WTC11 (cell line): ENCODE measurements at regions not wholly inside any gene's neighbourhood (a gene's known extent, or its start where the extent isn't known, plus 50 kb on each side); places are given as distances from the start of the nearest gene placed in this dataset.

Source experiments
- ATAC-seq: fragments of 200-7000 bp; cut with Tn5 transposase; 2 replicates; pipeline ENCODE4 v1.10.0; 2021; ENCODE audit warnings: mild to moderate bottlenecking, moderate library complexity
- CTCF ChIA-PET: fragments of 300-600 bp; sonication (Branson Sonifier 250); formaldehyde crosslinking; loops from one replicate; lab custom pipeline; 2021; ENCODE audit warnings: antibody characterized with exemption; lab: Charles Lee
- POLR2A ChIA-PET: fragments of 350-600 bp; sonication (Branson Sonifier 250); formaldehyde crosslinking; loops from one replicate; lab custom pipeline; 2021; ENCODE audit warnings: antibody characterized with exemption; lab: Charles Lee
- DNase-seq: peaks from one replicate; pipeline ENCODE4 v3.0.0; 2021; ENCODE audit warnings: low spot score
- H3K27ac Mint-ChIP-seq: 2 replicates; pipeline ENCODE4 v1.8.0; 2021; ENCODE audit warnings: mixed read lengths
- H3K27me3 Mint-ChIP-seq: 2 replicates; pipeline ENCODE4 v1.8.0; 2021; ENCODE audit warnings: low read depth, mild to moderate bottlenecking, moderate library complexity, mixed read lengths
- H3K36me3 Mint-ChIP-seq: 2 replicates; pipeline ENCODE4 v1.8.0; 2021; ENCODE audit warnings: mixed read lengths
- H3K4me1 Mint-ChIP-seq: 2 replicates; pipeline ENCODE4 v1.8.0; 2022; ENCODE audit warnings: mixed read lengths
- H3K4me3 Mint-ChIP-seq: 2 replicates; pipeline ENCODE4 v1.8.0; 2021; ENCODE audit warnings: mild to moderate bottlenecking, moderate library complexity, mixed read lengths
- H3K9me3 Mint-ChIP-seq: 2 replicates; pipeline ENCODE4 v1.8.0; 2021; ENCODE audit warnings: mixed read lengths
- ATF1 ChIP-seq: sonication (generic); formaldehyde crosslinking; IDR thresholded peaks from 2 replicates; pipeline ENCODE4 v1.8.1; 2023; ENCODE audit warnings: mild to moderate bottlenecking, moderate library complexity, missing genetic modification reagents
- CREM ChIP-seq: sonication (generic); formaldehyde crosslinking; IDR thresholded peaks from 2 replicates; pipeline ENCODE4 v1.8.1; 2022; ENCODE audit warnings: mild to moderate bottlenecking, missing genetic modification reagents, moderate library complexity
- FOXJ3 ChIP-seq: sonication (generic); formaldehyde crosslinking; IDR thresholded peaks from 2 replicates; pipeline ENCODE4 v1.9.0; 2021; ENCODE audit warnings: missing genetic modification reagents, mild to moderate bottlenecking, borderline replicate concordance
- FOXK1 ChIP-seq: sonication (generic); formaldehyde crosslinking; IDR thresholded peaks from 2 replicates; pipeline ENCODE4 v1.8.0; 2022; ENCODE audit warnings: mild to moderate bottlenecking, moderate library complexity, missing genetic modification reagents
- GABPB1 ChIP-seq: sonication (generic); formaldehyde crosslinking; IDR thresholded peaks from 2 replicates; pipeline ENCODE4 v1.8.1; 2023; ENCODE audit warnings: mild to moderate bottlenecking, missing genetic modification reagents
- HMGA2 ChIP-seq: fragments of 250-450 bp; sonication (Bioruptor Pico); IDR thresholded peaks from 2 replicates; pipeline ENCODE4 v1.4.0; 2021; ENCODE audit warnings: mild to moderate bottlenecking, moderate library complexity
- JUN ChIP-seq: sonication (generic); formaldehyde crosslinking; IDR thresholded peaks from 2 replicates; pipeline ENCODE4 v1.8.0; 2023; ENCODE audit warnings: mild to moderate bottlenecking, missing genetic modification reagents
- MXD4 ChIP-seq: fragments of 250-450 bp; sonication (Bioruptor Pico); IDR thresholded peaks from 2 replicates; pipeline ENCODE4 v1.8.0; 2021; ENCODE audit warnings: mild to moderate bottlenecking, moderate library complexity, borderline replicate concordance
- NFATC4 ChIP-seq: fragments of 250-450 bp; sonication (Bioruptor Pico); IDR thresholded peaks from 2 replicates; pipeline ENCODE4 v1.9.0; 2021; ENCODE audit warnings: mild to moderate bottlenecking
- NFYB ChIP-seq: sonication (generic); formaldehyde crosslinking; conservative IDR thresholded peaks from 2 replicates; pipeline ENCODE4 v1.8.0; 2022; ENCODE audit warnings: low read depth, missing genetic modification reagents
- RELA ChIP-seq: sonication (generic); formaldehyde crosslinking; IDR thresholded peaks from 2 replicates; pipeline ENCODE4 v1.8.1; 2022; ENCODE audit warnings: missing genetic modification reagents, mild to moderate bottlenecking, borderline replicate concordance
- SMAD3 ChIP-seq: sonication (generic); formaldehyde crosslinking; IDR thresholded peaks from 2 replicates; pipeline ENCODE4 v1.8.0; 2022; ENCODE audit warnings: missing genetic modification reagents, mild to moderate bottlenecking, borderline replicate concordance
- ZNF138 ChIP-seq: sonication (generic); formaldehyde crosslinking; conservative IDR thresholded peaks from 2 replicates; pipeline ENCODE4 v1.8.1; 2022; ENCODE audit warnings: mild to moderate bottlenecking, moderate library complexity, missing genetic modification reagents
- ZNF317 ChIP-seq: sonication (generic); formaldehyde crosslinking; IDR thresholded peaks from 2 replicates; pipeline ENCODE4 v1.8.1; 2023; ENCODE audit warnings: low read depth, mild to moderate bottlenecking, moderate library complexity, missing genetic modification reagents, borderline replicate concordance
- TF ChIP-seq, protein P1 (sequence below): sonication (generic); formaldehyde crosslinking; IDR thresholded peaks from 2 replicates; pipeline ENCODE4 v1.8.1; 2023; ENCODE audit warnings: mild to moderate bottlenecking, missing genetic modification reagents
- TF ChIP-seq, protein P2 (sequence below): fragments of 250-450 bp; sonication (Bioruptor Pico); IDR thresholded peaks from 2 replicates; pipeline ENCODE4 v1.9.0; 2021; ENCODE audit warnings: moderate library complexity, mild to moderate bottlenecking, inconsistent platforms, borderline replicate concordance
- TF ChIP-seq, protein P3 (sequence below): fragments of 200-600 bp; IDR thresholded peaks from 2 replicates; pipeline ENCODE4 v1.8.0; 2022; ENCODE audit warnings: antibody characterized with exemption
- TF ChIP-seq, protein P4 (sequence below): sonication (generic); formaldehyde crosslinking; IDR thresholded peaks from 2 replicates; pipeline ENCODE4 v1.8.0; 2022; ENCODE audit warnings: mild to moderate bottlenecking, missing genetic modification reagents
- TF ChIP-seq, protein P5 (sequence below): fragments of 250-450 bp; sonication (Bioruptor Pico); IDR thresholded peaks from 2 replicates; pipeline ENCODE4 v2.1.2; 2022; ENCODE audit warnings: mild to moderate bottlenecking, moderate library complexity
- TF ChIP-seq, protein P6 (sequence below): fragments of 250-450 bp; sonication (Bioruptor Pico); IDR thresholded peaks from 2 replicates; pipeline ENCODE4 v1.9.0; 2021; ENCODE audit warnings: mild to moderate bottlenecking, borderline replicate concordance

DNA sequence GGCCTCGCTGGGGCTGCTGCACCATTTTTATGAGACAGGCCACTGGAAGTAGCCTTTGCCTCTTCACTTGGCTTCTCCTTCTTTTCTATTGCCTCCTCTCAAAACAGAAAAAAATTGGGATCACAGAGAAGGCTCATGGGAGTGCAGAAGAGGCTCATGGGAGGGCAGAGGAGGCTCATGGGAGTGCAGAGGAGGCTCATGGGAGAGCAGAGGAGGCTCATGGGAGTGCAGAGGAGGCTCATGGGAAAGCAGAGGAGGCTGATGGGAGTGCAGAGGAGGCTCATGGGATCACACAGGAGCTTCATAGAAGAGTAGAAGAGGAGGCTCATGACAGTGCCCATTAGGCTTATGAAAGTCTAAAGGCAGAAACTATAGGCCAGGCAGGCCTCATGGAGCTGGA, 211.2 kb downstream of the IRF8 start:
- POLR2A ChIA-PET, result no interaction called here
- H3K27ac Mint-ChIP-seq, result no peak overlapping the region
- no peaks in the 10 kb centered on the region; the same call in 1 of the 2 replicates for H3K27me3 Mint-ChIP-seq
- no peak for TF ChIP-seq GABPB1
- no peak for TF ChIP-seq FOXK1 (CRISPR knock-in tag)
- TF ChIP-seq RELA (CRISPR knock-in tag), result no peak
- TF ChIP-seq ZNF317, result no peak
- TF ChIP-seq NFATC4 (CRISPR knock-in tag), result no peak
- no peak for TF ChIP-seq ZNF138
- TF ChIP-seq HMGA2 (CRISPR knock-in tag), result no peak
- TF ChIP-seq, protein P1, sequence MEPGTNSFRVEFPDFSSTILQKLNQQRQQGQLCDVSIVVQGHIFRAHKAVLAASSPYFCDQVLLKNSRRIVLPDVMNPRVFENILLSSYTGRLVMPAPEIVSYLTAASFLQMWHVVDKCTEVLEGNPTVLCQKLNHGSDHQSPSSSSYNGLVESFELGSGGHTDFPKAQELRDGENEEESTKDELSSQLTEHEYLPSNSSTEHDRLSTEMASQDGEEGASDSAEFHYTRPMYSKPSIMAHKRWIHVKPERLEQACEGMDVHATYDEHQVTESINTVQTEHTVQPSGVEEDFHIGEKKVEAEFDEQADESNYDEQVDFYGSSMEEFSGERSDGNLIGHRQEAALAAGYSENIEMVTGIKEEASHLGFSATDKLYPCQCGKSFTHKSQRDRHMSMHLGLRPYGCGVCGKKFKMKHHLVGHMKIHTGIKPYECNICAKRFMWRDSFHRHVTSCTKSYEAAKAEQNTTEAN (CRISPR knock-in tag), result no peak
- no peak for TF ChIP-seq CREM (CRISPR knock-in tag)
- TF ChIP-seq SMAD3 (CRISPR knock-in tag), result no peak
- TF ChIP-seq, protein P2, sequence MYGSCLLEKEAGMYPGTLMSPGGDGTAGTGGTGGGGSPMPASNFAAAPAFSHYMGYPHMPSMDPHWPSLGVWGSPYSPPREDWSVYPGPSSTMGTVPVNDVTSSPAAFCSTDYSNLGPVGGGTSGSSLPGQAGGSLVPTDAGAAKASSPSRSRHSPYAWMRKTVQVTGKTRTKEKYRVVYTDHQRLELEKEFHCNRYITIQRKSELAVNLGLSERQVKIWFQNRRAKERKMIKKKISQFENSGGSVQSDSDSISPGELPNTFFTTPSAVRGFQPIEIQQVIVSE (CRISPR knock-in tag), result no peak
- TF ChIP-seq MXD4 (CRISPR knock-in tag), result no peak
- TF ChIP-seq, protein P3, sequence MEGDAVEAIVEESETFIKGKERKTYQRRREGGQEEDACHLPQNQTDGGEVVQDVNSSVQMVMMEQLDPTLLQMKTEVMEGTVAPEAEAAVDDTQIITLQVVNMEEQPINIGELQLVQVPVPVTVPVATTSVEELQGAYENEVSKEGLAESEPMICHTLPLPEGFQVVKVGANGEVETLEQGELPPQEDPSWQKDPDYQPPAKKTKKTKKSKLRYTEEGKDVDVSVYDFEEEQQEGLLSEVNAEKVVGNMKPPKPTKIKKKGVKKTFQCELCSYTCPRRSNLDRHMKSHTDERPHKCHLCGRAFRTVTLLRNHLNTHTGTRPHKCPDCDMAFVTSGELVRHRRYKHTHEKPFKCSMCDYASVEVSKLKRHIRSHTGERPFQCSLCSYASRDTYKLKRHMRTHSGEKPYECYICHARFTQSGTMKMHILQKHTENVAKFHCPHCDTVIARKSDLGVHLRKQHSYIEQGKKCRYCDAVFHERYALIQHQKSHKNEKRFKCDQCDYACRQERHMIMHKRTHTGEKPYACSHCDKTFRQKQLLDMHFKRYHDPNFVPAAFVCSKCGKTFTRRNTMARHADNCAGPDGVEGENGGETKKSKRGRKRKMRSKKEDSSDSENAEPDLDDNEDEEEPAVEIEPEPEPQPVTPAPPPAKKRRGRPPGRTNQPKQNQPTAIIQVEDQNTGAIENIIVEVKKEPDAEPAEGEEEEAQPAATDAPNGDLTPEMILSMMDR, result no peak
- TF ChIP-seq FOXJ3 (CRISPR knock-in tag), result no peak
- TF ChIP-seq NFYB (CRISPR knock-in tag), result no peak
- no peak for TF ChIP-seq JUN
- TF ChIP-seq, protein P4, sequence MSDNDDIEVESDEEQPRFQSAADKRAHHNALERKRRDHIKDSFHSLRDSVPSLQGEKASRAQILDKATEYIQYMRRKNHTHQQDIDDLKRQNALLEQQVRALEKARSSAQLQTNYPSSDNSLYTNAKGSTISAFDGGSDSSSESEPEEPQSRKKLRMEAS (CRISPR knock-in tag), result no peak
- TF ChIP-seq ATF1 (CRISPR knock-in tag), result no peak
- TF ChIP-seq, protein P5, sequence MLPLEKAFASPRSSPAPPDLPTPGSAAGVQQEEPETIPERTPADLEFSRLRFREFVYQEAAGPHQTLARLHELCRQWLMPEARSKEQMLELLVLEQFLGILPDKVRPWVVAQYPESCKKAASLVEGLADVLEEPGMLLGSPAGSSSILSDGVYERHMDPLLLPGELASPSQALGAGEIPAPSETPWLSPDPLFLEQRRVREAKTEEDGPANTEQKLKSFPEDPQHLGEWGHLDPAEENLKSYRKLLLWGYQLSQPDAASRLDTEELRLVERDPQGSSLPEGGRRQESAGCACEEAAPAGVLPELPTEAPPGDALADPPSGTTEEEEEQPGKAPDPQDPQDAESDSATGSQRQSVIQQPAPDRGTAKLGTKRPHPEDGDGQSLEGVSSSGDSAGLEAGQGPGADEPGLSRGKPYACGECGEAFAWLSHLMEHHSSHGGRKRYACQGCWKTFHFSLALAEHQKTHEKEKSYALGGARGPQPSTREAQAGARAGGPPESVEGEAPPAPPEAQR (CRISPR knock-in tag), result no peak
- TF ChIP-seq, protein P6, sequence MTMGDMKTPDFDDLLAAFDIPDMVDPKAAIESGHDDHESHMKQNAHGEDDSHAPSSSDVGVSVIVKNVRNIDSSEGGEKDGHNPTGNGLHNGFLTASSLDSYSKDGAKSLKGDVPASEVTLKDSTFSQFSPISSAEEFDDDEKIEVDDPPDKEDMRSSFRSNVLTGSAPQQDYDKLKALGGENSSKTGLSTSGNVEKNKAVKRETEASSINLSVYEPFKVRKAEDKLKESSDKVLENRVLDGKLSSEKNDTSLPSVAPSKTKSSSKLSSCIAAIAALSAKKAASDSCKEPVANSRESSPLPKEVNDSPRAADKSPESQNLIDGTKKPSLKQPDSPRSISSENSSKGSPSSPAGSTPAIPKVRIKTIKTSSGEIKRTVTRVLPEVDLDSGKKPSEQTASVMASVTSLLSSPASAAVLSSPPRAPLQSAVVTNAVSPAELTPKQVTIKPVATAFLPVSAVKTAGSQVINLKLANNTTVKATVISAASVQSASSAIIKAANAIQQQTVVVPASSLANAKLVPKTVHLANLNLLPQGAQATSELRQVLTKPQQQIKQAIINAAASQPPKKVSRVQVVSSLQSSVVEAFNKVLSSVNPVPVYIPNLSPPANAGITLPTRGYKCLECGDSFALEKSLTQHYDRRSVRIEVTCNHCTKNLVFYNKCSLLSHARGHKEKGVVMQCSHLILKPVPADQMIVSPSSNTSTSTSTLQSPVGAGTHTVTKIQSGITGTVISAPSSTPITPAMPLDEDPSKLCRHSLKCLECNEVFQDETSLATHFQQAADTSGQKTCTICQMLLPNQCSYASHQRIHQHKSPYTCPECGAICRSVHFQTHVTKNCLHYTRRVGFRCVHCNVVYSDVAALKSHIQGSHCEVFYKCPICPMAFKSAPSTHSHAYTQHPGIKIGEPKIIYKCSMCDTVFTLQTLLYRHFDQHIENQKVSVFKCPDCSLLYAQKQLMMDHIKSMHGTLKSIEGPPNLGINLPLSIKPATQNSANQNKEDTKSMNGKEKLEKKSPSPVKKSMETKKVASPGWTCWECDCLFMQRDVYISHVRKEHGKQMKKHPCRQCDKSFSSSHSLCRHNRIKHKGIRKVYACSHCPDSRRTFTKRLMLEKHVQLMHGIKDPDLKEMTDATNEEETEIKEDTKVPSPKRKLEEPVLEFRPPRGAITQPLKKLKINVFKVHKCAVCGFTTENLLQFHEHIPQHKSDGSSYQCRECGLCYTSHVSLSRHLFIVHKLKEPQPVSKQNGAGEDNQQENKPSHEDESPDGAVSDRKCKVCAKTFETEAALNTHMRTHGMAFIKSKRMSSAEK (CRISPR knock-in tag), result no peak
- peaks cover 7% of the 10 kb centered on the region for H3K4me1 Mint-ChIP-seq
- CTCF ChIA-PET, result interaction anchor here (1.0 kb wide), 1 partner anchor 37 kb away, joined by 3 read pairs; no protein-coding TSS in a partner anchor
- no peak overlapping the region for H3K4me3 Mint-ChIP-seq
- no peaks in the 10 kb centered on the region for H3K36me3 Mint-ChIP-seq
- ATAC-seq, result no peak
- peaks cover 3% of the 10 kb centered on the region; the same call in 1 of the 2 replicates for H3K9me3 Mint-ChIP-seq
- no peak for DNase-seq
